ENCODE measurements at regions not wholly inside any gene's neighbourhood (a gene's known extent, or its start where the extent isn't known, plus 50 kb on each side); places are given as distances from the start of the nearest gene placed in this dataset.
"Not testable (repeated sequence)": the region's sequence is repeated elsewhere in the genome, so short reads cannot be mapped to it uniquely, and the experiment has no call there.

DNA sequence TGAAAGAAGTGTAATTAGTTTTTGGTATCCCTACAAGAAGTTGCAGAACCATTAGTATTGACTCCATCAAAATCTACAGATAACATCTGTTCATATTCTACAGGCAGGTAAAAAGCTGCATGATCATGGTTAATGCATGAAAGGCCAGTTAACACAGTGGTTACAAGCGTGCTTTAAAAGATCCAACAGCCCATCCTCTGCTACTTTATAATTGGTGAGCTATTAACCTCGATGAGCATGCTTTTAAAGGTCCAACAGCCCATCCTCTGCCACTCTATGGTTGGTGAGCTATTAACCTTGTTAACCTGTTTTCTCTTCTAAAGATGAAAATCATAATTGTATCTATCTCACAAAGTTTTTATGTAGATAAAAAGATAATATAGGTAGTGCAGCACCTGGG lies 289.3 kb downstream of the DUSP6 start:
- no peak for DNase-seq (ENCODE audit: low spot score)

DNA sequence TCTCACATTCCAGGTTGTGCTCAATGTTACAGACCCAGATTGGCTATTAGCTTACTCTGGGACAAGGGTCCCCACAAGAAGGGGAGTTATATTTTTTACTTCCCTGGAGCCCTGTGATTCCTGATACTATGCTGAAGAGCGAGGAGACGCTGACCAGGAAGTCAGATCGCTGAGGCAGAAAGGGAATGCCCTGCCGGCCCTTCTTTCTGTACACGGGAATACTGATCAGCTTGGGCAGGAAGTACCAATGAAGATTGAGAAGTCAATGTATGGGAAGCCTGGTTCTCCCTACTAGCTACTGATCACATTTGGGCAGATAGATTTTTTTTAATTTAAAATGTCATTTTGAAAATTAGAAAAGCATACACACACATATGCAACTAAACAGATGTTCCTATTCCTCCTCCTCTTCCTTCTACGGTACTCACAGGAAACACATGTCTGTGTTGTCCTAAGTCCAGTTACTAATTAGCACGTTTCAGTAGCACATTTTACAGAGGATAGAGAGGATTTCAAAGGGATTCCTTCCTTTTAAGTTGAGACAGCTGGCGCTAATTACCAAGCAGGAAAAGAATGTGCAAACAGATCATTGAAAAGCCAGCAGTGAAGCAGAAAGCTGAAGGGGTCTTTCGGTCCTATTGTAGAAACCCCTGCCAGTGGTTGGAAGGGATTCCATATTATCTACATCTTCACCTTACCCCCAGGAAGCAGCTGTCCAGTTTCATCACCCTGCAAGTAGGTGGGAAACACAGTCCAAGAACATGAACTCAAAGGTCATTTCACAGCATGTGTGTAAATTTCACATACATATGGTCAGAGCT lies 292.4 kb downstream of the DUSP6 start:
- no peak for DNase-seq (ENCODE audit: low spot score)

DNA sequence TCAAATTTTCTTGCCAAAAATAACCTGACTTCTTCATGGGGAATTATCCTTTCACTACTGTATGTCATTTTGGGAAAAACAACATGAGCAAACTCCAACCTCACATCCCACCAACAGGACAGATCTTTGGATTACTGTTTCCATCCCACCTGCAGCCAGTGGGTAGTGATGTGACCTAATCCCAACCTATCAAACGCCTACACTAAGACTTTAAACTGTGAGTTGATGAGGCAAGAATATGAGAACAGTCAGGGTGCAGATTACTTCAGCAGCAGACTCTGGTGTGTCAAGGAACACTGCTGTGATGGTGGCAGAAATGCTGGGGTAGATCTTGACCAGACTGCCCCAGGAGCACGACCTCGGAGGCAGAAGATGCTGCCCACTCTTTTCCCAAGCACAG lies 293.2 kb downstream of the DUSP6 start:
- DNase-seq (ENCODE audit: low spot score): no peak

DNA sequence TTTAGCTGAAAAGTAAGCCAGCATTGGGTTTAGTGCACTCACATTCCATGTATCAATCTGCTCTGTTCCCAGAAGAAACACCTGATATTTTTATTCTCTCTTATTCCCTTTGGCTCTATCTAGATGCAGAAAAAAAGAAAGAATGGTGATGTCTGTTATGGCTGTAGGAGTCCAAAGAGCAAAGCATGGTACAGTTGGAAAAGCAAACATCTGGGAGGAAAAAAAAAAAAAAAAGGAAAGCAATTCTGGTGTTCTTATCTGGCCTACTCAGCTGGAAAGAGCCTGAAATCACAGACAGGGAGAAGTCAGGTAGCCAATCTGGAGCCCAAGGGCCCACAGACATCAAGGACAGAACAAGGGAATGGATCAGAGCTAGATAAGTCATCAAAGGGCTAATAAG lies 293.9 kb downstream of the DUSP6 start:
- no peak for DNase-seq (ENCODE audit: low spot score)

DNA sequence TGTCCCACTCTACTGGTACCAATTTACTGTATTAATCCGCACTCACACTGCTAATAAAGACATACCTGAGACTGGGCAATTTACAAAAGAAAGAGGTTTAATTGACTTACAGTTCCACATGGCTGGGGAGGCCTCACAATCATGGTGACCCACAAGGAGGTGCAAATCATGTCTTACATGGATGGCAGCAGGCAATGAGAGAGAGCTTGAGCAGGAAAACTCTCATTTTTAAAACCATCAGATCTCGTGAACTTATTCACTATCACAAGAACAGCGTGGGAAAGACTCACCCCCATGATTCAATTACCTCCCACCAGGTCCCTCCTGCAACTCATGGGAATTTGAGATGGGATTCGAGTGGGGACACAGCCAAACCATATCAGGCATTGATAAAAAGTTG lies 298.5 kb downstream of the DUSP6 start:
- not testable (repeated sequence) for DNase-seq (ENCODE audit: low spot score)

DNA sequence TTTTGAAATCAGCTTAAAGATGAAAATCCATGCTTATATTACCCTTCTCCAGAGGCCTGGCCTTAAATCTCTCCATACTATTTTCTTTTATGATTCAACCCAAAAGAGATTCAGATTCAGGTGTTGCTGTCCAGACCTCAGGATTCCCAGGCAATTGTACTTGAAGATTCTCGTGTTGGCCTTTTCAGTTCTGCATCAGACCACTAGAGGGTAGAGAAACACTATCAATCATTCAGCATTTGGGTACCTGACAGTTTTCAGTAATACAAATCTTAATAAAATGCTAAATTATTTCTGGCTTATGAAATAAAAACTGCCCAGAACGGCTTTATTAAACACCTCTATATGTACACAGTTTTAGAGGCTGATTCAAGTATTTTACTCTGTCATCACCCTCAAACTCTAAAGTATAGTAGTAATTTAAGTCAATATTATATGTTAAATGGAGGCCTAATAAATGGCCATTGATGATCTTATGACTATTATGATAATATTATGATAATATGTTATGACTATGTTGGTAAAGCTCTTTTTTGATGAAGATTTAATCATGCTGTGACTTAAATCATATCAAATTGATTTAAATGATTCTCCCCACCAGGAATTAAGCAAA lies 301.1 kb downstream of the DUSP6 start:
- DNase-seq (ENCODE audit: low spot score): peak; percentile 32

DNA sequence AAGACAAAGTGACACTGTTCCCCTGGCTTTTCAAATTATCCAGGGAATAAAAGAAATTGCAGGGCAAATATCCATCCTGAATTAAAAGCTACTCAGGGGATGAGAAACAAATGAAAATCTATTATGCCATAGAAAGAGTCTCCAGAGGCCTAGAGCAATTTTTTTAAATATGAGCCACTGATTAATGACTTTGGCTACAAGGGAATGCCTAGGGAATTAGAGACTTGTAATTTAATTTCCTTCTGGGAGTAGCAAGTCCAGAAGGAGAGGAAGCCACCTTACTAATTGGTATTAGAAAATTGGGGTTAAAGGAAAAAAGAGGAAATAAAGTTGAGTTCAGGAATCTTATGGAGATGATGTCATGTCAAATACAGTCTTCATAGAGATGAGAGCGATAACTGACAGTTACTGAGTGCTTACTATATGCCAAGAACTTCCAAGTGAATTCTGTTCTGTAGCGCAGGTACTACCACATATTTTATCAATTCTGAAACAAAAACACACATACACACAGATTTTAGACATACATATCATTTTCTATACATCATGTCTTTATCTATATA lies 304.4 kb downstream of the DUSP6 start:
- DNase-seq (ENCODE audit: low spot score): no peak

DNA sequence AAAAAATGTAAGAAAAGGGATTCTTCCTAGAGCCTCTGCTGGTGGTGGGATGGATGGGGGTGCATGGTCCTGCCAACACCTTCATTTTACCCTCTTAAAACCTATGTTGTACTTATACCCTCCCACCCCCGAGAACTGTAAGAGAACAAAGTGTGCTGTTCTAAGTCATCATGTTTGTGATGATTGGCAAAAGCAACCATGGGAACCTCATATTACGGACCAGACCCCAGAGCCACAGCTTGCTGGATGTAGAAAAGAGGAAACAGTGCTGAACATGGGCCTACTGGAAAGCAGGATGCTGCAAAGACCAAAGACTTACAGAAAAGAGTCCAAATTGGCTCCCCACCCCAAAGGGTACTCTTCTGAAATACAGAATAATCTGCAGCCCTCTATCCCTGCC lies 311.2 kb downstream of the DUSP6 start:
- DNase-seq (ENCODE audit: low spot score): no peak

DNA sequence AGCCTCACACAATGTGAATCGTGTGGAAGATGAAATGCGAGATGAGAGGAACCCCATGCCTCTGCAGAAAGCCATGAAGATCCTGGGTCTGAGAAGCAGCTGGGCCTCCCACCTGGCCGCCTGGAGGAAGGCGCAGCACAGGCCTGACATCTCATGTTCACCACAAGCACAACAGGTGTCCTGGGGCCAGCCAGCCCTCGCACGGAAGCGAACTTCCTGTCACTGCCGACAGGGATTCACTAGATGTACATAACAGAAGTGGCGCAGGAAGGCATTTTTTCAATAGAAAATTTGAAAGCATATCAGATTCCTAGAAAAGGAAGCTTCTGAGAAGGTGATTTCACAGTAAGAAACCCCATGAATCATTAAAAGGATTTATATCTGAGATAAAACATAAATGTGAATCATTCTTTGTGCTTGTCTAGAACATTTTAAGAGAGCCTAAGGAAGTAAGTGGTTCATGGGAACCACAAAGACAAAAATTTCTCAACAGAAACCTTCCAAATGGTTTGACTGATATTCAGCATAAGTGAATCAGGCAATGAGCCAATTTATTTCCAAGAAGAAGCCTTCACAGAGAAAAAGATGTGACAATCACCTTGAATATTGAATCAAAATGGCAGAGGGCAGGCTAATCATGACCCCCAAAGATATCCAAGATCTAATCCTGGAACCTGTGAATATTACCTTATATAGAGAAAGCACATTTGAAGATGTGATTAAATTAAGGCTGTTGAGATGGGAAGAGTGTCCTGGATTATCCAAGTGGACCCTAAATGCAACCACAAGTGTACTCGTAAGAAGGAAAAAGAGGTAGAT lies 311.9 kb downstream of the DUSP6 start:
- DNase-seq (ENCODE audit: low spot score): no peak

DNA sequence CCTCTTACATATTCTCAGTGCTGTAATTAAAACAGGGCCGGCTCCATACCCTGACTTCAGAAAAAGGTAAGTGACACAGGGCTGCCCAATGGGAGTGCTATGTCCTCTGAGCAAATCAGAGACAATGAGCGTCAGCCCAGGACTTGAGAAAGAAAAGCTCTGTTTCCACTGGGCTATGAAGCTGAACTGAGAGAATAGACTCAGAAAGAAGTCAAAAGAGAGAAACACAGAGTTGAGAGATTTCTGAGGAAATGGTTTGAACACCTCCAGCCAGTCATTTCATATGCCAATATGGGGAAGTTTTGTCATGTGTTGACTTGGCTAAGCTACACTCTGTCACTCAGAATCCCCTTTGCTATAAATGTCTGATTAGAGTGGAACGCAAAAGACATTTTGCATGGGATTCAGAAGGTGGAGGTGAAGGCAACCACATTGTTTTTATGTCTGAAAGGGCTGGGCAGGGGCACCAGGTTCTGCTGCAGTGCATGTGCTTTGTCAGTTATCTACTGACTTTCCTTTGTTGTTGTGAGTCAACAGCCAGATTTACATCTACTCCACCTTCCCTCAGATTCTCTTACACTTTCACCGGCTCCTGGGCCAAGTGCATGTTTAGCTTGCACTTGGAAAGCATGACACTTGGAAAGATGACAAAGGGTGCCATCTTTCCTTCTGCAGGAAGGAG lies 313.3 kb downstream of the DUSP6 start:
- no peak for DNase-seq (ENCODE audit: low spot score)

DNA sequence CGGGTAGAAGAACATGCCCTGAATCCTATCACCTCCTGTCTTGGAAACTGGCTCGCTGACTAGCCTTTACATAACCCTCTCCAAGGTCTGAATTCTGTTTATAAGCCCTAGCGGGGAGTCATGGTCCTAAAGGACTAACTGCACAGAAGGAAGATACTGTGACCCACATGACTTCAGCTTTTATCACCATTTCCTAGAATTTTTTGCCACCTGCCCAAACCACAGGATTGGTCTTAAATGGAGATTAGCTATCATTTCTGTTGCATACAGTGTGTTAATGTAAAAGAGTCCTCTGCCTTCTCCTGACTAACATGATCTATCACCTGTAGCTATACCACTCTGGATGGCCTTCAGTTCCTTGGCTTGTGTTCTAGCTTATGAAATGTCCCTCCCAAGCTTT lies 319.2 kb downstream of the DUSP6 start:
- no peak for DNase-seq (ENCODE audit: low spot score)

DNA sequence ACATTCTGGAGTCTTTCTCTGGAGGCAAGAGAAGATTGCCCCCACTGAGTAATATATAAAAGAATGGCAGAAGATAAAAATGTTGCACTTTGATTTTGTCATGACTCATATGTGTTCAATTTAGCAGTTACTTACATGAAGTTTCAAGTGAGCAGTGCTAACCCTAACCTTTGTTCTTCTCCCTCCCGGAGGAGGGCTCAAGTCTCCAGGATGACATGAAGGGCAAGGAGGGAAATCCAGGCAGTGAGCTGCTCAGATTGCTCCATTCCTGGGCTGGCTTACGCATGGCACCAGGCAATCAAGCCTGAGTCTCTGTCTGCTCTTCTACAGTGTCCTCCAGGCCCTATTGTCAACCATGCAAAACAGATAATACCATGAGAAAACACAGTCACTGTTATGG lies 322.3 kb downstream of the DUSP6 start:
- no peak for DNase-seq (ENCODE audit: low spot score)

DNA sequence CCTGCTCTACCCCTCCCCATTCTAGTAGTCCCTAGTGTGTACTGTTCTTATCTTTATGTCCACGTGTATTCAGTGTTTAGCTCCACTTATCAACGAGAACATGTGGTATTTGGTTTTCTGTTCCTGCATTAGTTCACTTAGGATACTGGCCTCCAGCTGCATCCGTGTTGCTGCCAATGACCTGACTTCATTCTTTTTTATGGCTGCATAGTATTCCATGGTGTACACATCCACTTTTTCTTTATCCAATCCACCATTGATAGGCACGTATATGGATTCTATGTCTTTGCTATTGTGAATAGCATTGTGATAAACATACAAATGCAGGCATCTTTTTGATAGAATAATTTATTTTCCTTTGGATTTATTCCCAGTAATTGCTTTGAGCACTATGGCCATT lies 327.7 kb downstream of the DUSP6 start:
- no peak for DNase-seq (ENCODE audit: low spot score)

DNA sequence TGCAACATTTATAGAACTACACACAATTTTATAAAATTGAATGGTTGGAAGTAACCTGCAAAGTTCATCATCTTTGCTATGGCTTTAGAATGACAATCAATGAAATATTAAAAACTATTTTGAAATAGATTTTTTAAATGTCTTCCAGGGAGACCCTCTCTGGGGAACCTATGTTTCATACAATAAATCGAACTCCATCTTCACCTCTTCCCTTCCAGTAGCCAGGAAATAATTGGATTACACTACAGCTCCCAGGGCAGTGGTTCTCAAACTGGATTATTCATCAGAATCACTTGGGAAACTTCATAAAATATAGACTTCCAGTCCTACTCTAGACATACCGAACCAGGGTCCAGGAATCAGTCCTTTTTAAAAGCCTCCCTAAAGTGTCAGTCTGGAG lies 328.4 kb downstream of the DUSP6 start:
- no peak for DNase-seq (ENCODE audit: low spot score)

DNA sequence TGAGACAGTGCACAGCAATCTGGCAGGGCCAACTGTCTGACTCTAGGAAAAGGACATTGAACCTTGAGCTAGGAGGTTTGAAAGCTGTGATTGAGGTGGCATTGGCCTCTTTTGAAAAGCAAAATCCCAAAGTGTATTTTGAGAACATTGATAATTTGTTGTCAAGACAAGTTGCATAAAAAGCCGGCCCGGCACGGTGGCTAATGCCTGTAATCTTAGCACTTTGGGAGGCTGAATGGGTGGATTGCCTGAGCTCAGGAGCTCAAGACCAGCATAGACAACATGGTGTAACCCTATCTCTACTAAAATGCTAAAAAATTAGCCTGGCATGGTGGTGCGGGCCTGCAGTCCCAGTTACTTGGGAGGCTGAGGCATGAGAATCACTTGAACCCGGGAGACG lies 331.6 kb downstream of the DUSP6 start:
- no peak for DNase-seq (ENCODE audit: low spot score)

DNA sequence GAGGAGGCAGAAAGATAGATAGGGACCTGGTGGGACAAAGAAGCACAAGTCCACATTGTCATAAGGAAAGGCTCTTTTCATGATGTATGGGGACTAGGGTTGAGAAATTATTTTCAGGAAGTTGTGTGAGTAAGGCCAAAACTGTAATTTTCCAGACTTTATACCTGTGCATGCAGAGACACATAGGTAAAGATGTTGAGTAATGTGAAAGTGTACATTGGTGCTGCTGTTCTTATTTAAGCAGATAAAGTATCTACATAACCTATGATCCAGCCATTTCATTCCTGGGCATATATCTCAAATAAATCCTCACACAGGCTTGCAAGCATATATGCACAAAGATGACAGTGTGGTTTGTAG lies 332.2 kb downstream of the DUSP6 start:
- no peak for DNase-seq (ENCODE audit: low spot score)

DNA sequence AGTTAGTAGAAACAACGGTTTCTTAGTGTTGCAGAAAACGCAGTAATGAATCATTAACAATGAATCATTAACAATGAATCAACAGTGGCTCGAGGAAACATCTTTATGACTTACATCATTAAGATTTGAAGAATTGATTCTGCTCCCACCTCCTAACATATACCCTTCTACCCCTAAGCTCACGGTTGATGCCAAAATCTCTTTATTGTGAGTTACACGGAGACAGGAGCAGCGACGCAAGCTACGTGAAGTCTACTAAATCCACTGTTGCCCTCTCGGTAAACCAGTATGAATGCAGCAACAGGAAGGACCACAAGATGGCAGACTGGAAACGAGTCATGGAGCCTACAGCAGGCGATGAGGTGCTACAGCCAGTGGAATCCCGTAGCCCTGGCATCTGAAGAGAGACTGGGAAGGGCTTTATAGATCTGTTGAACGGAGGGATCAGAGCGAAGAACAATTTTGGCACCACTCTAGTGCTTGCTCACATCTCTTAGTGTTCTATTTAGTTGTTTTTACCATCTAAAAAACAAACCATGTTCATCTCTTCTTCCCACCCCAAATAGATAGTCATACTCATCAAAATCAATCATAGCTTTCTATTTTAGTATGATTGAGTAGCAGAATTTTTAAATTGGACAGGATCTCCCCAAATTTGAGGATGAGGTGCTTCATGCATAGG lies 332.7 kb downstream of the DUSP6 start:
- DNase-seq (ENCODE audit: low spot score): peak; percentile 56

DNA sequence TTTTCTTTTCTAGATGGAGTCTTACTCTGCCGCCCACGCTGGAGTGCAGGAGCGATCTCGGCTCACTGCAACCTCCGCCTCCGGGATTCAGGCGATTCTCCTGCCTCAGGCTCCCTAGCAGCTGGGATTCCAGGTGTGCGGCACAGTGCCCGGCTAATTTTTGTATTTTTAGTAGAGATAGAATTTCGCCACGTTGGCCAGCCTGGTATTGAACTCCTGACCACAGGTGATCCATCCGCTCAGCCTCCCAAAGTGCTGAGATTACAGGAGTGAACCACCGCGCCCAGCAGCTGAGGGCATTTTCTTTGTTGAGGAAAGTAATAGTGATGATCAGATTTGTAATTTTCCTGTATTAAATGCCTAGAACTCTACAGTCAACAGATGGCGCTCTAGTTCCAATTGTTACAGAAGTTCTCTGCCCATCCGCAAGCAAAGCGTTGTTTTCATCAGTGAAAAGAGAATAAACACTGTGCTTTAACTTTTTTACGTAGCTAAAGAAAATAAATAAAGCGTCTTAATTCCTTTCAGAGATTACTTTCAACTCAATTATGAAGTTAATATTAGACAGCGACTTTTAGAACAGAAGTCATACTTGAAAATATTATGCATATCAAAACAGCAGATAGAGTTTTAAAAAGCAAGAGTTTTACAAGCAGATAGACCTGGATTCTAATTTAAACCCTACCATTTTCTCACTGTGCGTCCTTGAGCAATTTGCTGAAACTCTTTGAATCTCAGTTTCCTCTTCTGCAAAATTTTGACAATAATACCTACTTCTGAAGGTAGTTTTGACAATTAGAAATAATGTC lies 335.1 kb downstream of the DUSP6 start:
- peak; percentile 15 for DNase-seq (ENCODE audit: low spot score)

DNA sequence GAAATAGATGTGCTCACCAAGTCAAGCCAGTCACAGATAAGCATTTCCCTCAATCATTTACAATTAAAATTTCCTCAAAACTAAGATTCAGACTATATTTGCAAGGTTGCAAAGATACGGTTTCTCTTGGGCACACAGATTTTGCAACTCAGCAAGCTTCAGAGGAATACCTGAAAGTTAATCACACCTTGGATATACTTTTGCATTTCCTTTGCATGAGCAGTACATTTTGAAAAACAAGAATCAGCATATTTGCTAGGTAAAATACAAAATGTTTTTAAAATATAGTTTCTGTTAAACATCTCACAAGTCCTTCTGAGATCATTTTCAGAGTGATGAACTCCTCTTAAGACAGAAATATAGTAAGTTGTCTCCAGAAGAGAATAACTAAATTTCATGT lies 336.9 kb downstream of the DUSP6 start:
- no peak for DNase-seq (ENCODE audit: low spot score)

DNA sequence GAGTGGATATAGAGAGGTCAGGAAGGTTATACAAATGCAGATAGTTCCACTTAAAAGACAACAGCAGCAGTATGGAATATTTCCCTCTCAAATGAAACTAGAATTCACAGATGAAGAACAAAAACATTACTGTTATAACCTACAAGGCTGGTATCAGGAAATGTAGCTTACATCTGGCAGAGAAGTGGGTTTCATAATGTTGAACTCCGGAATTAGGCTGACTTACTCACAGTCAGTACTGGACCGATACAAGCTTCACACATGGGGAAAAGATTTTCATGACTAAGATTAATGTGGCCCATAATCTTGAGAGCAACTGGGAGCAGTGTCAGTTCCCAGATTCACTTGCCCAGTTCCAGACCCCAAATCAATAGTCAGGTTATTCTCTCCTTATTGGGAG lies 353.9 kb downstream of the DUSP6 start:
- DNase-seq (ENCODE audit: low spot score): no peak

Data from hepatic stellate cell (primary cell).